ENCODE measurements at regions not wholly inside any gene's neighbourhood (a gene's known extent, or its start where the extent isn't known, plus 50 kb on each side); places are given as distances from the start of the nearest gene placed in this dataset.

DNA sequence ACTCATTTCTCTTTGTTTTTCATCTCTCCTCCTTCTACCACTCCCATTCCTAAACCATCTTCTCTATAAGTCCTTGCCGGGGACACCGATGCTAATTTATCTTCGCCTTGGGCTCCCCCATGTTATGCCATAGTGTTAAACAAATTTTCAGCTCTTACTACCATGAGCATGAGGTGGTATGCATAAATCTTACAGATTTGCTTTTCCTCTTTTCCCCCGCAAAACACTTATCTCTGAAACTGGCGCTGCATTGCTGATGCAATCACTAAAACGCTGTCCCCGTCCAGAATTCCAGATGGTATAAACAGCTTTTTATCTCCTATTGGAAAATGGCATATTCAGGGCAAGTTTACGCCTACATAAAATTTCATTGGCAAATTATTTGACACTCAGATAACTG is 673.6 kb upstream of the CDH8 start:
- TF ChIP-seq SIN3A (IDR thresholded peaks at IDR 0.05; ENCODE audit: borderline replicate concordance, insufficient read depth, low read length), result no peak
- TF ChIP-seq POLR2AphosphoS5 (IDR thresholded peaks at IDR 0.05; ENCODE audit: low read depth, low read length), result no peak
- TF ChIP-seq TAF1 (IDR thresholded peaks at IDR 0.05; ENCODE audit: borderline replicate concordance, insufficient read depth, low read length), result no peak
- no peak for TF ChIP-seq REST (IDR thresholded peaks at IDR 0.05; ENCODE audit: insufficient read depth in 1 of 2, low read depth in 2 of 2, low read length in 2 of 2)

- TF ChIP-seq SIN3A (IDR thresholded peaks at IDR 0.05; ENCODE audit: borderline replicate concordance, insufficient read depth, low read length), result no peak
- no peak for TF ChIP-seq POLR2AphosphoS5 (IDR thresholded peaks at IDR 0.05; ENCODE audit: low read depth, low read length)
- TF ChIP-seq TAF1 (IDR thresholded peaks at IDR 0.05; ENCODE audit: borderline replicate concordance, insufficient read depth, low read length), result no peak
- no peak for TF ChIP-seq REST (IDR thresholded peaks at IDR 0.05; ENCODE audit: insufficient read depth in 1 of 2, low read depth in 2 of 2, low read length in 2 of 2)
- no peak for TF ChIP-seq FOXP2 (optimal IDR thresholded peaks at IDR 0.05; ENCODE audit: borderline replicate concordance, extremely low read depth, extremely low read length, insufficient read depth)
These were observed 665.2 kb upstream of the CDH8 start for GRCh38 chr16:62701426-62701825.

DNA sequence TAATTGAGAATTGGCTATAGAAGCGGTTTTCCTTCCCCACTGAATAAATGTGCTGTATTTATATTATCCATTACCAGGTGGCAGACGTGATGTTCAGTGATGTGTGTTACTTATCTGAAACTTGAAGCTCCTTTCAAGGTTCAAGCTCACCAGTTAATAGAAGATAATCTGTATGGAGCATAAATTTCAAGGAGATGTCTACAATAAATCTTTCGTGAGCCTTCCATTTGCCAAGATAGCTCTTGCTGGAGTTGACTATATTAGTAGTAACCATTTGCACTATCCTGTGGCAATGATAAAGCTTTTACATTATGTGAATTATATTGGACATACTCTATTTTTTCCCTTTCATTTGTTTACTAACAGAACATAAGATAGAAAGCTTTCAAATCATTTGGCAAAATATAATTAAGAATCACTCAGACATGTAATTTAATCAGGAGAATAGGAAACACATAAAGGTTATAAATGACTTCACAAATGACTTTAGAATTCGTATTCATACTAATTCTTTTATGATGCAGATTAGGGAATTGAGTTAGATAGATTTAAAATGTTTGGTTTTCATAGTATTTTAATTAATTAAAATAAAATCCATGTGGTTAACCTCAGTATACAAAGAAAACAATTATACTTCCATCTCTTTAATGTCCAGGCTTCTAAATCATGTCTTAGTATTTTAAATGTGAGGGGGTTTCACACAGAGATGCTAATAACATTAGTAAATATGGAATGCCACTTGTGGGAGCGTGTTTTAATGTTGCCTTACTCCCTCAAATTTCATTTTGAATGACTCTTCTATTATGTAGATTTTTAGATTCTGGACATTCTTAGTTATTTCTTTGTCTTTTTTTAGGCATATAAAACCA is 664.4 kb upstream of the CDH8 start:
- no peak for TF ChIP-seq SIN3A (IDR thresholded peaks at IDR 0.05; ENCODE audit: borderline replicate concordance, insufficient read depth, low read length)
- TF ChIP-seq REST (IDR thresholded peaks at IDR 0.05; ENCODE audit: insufficient read depth in 1 of 2, low read depth in 2 of 2, low read length in 2 of 2), result no peak
- no peak for TF ChIP-seq FOXP2 (optimal IDR thresholded peaks at IDR 0.05; ENCODE audit: borderline replicate concordance, extremely low read depth, extremely low read length, insufficient read depth)

DNA sequence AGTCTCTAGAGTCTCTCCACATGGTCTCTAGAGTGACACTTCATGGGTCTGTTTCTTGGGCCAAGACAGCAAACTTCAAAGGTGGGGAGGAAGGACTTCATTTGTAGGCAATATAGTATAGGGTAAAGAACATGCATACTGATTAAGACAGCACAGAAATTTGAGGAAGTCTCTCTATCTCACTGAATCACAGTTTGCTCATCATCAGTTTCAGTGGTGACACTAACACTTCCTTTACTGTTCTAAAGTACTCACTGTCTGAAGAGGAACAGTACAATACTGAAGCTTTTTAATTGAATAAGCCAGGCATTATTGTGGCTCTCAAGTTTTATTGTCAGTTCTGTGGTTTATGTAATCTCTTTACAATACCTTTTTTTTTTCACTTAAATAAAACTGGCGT is 656.4 kb upstream of the CDH8 start:
- no peak for TF ChIP-seq SIN3A (IDR thresholded peaks at IDR 0.05; ENCODE audit: borderline replicate concordance, insufficient read depth, low read length)
- no peak for TF ChIP-seq POLR2AphosphoS5 (IDR thresholded peaks at IDR 0.05; ENCODE audit: low read depth, low read length)
- no peak for TF ChIP-seq TAF1 (IDR thresholded peaks at IDR 0.05; ENCODE audit: borderline replicate concordance, insufficient read depth, low read length)
- no peak for TF ChIP-seq REST (IDR thresholded peaks at IDR 0.05; ENCODE audit: insufficient read depth in 1 of 2, low read depth in 2 of 2, low read length in 2 of 2)

DNA sequence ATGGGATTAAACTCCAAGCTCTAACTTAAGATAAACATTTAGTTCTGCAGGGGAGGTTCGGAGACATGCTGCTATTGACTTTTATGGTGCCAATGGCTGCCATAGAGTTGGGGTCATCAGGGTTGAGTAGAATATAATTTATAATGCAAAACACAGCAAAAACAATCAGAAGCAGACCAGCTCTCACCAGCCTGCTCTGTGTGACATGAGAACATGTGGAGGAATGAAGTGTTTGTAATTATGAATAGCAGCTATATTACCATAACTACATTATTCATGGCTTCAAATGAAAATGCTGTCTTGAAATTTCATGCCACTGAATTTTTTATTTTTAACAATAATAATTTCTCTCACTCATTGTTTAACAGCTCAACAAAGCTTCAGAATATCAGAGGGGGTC is 645.6 kb upstream of the CDH8 start:
- TF ChIP-seq TAF1 (IDR thresholded peaks at IDR 0.05; ENCODE audit: borderline replicate concordance, insufficient read depth, low read length) (no peak), POLR2AphosphoS5 (IDR thresholded peaks at IDR 0.05; ENCODE audit: low read depth, low read length) (no peak), REST (IDR thresholded peaks at IDR 0.05; ENCODE audit: insufficient read depth in 1 of 2, low read depth in 2 of 2, low read length in 2 of 2) (no peak), FOXP2 (optimal IDR thresholded peaks at IDR 0.05; ENCODE audit: borderline replicate concordance, extremely low read depth, extremely low read length, insufficient read depth) (no peak), SIN3A (IDR thresholded peaks at IDR 0.05; ENCODE audit: borderline replicate concordance, insufficient read depth, low read length) (no peak)

All from PFSK-1 (cell line).